ENCODE measurements at regions not wholly inside any gene's neighbourhood (a gene's known extent, or its start where the extent isn't known, plus 50 kb on each side); places are given as distances from the start of the nearest gene placed in this dataset.

DNA sequence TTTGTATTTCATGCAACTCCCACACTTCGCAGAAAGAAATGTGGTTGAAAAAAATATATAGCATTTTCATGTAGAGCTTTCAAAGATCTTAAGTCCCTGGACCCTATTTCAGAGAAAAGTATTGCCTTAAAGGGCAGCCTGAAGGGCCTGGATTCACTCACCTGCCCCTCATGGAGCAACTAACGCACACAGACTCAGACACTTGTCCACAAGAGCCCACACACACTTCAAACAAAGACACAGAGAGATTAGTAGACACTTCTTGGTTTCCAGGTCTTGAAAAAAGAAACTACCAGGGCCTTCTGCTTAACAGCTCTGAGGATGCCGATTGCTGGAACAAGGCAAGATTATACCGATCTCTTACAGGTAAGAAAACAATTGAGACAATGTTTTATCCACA is 122.2 kb downstream of the ZBTB18 start:
- TF ChIP-seq, protein P1, sequence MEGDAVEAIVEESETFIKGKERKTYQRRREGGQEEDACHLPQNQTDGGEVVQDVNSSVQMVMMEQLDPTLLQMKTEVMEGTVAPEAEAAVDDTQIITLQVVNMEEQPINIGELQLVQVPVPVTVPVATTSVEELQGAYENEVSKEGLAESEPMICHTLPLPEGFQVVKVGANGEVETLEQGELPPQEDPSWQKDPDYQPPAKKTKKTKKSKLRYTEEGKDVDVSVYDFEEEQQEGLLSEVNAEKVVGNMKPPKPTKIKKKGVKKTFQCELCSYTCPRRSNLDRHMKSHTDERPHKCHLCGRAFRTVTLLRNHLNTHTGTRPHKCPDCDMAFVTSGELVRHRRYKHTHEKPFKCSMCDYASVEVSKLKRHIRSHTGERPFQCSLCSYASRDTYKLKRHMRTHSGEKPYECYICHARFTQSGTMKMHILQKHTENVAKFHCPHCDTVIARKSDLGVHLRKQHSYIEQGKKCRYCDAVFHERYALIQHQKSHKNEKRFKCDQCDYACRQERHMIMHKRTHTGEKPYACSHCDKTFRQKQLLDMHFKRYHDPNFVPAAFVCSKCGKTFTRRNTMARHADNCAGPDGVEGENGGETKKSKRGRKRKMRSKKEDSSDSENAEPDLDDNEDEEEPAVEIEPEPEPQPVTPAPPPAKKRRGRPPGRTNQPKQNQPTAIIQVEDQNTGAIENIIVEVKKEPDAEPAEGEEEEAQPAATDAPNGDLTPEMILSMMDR (IDR thresholded peaks at IDR 0.05; ENCODE audit: low read depth, low read length, missing control alignments), result no peak
- no peak overlapping the region for H3K4me3 ChIP-seq (replicated peaks; ENCODE audit: low read depth, low read length)
- no peak for DNase-seq (ENCODE audit: extremely low read depth, low read depth)

DNA sequence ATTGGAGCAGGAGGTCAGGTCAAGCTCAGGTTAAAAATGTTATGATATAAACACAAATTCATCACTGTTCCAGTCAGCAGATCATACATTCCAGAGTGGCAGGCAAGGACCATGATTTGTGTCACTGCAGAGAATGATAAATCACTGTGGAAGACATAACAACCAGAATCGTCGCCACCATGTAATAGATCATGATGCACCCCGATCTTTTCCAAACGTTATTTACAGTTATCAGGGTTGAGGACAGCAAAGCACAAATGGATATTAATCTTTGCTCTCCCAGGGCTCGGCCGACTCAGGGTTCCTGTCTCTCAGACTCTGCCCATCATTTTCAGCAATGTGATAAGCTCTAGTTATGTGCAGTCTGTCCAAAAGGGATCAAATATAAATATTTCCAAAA is 122.7 kb downstream of the ZBTB18 start:
- no peak for DNase-seq (ENCODE audit: extremely low read depth, low read depth)
- no peak overlapping the region for H3K4me3 ChIP-seq (replicated peaks; ENCODE audit: low read depth, low read length)
- TF ChIP-seq, protein P1 (IDR thresholded peaks at IDR 0.05; ENCODE audit: low read depth, low read length, missing control alignments), result no peak

DNA sequence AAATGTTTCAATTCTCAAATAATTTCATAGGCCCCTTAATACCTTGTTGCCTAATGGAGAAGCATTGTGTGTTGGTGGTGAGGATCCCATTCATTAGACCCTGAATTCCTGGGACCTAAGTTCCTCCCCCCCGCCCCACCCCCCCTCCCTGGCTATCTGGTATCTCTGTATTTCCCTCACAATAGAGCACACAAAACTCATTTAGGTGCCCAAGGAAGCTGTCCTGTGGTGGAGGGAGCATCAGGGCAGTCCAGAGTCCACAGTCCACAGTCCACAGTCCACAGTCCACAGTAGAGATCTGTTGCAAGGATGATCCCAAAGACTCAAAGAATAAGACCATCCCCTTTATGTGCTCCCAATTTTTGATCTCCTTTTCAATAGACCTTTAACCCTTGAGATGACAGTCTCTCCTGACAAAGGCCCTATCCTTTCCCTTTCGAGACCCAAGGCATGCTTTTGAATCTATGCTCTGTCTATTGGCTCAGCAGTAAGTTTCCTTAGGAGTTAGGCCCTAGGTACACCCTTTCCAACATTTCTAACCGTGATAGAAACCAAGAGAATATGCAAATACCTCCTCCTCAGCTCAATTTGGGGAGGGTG is 123.9 kb downstream of the ZBTB18 start:
- no peak overlapping the region for H3K4me3 ChIP-seq (replicated peaks; ENCODE audit: low read depth, low read length)
- TF ChIP-seq, protein P1 (IDR thresholded peaks at IDR 0.05; ENCODE audit: low read depth, low read length, missing control alignments), result no peak
- DNase-seq (ENCODE audit: extremely low read depth, low read depth), result no peak

DNA sequence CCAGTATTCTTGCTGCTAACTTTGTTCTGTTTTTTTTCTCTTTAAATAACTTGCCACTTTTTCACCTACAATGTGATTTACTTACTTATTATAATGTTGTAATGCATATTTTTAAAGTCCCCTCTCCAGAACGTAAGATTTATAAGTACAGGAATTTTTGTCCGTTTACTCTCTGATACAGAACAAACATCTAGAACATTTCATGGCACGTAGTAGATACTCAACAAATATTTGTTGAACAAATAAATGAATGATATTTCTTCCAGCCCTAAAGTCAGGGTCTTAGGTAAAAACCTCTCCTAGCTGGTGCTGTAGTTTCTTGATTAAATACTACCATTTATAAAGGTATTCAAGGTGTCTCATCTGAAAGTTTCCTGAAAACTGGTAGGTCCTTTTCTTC is 125.1 kb downstream of the ZBTB18 start:
- DNase-seq (ENCODE audit: extremely low read depth, low read depth), result no peak
- H3K4me3 ChIP-seq (replicated peaks; ENCODE audit: low read depth, low read length), result no peak overlapping the region
- TF ChIP-seq, protein P1 (IDR thresholded peaks at IDR 0.05; ENCODE audit: low read depth, low read length, missing control alignments), result no peak

DNA sequence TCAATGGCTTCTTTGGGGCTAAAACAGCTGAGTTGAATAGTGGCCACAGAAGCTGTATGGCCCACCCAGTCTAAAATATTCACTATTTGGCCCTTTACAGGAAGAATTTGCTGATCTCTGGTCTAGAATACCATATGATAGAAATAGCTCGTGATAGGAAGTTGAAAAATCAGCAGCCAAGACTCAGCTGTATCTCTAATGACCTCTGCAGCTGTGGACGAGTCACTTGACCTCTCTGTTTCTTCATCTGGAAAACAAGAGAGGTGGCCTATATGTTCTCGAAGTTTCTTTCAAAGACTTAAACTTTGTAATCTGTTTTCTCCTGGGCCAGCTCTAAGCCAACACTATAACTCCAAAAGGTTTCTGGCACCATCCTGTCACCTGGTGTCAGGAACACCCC is 129.2 kb downstream of the ZBTB18 start:
- TF ChIP-seq, protein P1 (IDR thresholded peaks at IDR 0.05; ENCODE audit: low read depth, low read length, missing control alignments), result no peak

DNA sequence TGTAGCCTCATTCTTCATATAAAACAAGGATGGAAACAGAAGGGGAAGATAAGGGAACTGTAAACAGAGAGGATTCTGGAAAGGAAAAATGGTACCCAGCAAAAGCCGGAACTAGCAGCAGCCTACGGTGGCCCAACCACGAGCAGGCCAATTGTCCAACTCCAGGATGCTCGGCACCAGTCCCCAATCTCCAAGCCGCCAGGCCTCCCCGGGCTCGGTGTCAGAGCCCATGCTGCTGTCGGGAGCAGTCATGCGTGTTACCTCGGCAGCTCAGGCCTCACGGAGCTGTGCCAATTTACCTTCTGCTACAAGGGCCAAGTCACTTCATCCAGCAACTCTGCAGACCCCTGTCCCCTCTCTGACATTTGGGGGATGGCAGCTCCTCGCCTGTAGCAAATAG is 130.8 kb downstream of the ZBTB18 start:
- no peak overlapping the region for H3K4me3 ChIP-seq (replicated peaks; ENCODE audit: low read depth, low read length)
- no peak for DNase-seq (ENCODE audit: extremely low read depth, low read depth)
- TF ChIP-seq, protein P1 (IDR thresholded peaks at IDR 0.05; ENCODE audit: low read depth, low read length, missing control alignments), result no peak

More for the DNA sequence above, 129.2 kb downstream of the ZBTB18 start:
- no peak overlapping the region for H3K4me3 ChIP-seq (replicated peaks; ENCODE audit: low read depth, low read length)
- DNase-seq (ENCODE audit: extremely low read depth, low read depth), result no peak

DNA sequence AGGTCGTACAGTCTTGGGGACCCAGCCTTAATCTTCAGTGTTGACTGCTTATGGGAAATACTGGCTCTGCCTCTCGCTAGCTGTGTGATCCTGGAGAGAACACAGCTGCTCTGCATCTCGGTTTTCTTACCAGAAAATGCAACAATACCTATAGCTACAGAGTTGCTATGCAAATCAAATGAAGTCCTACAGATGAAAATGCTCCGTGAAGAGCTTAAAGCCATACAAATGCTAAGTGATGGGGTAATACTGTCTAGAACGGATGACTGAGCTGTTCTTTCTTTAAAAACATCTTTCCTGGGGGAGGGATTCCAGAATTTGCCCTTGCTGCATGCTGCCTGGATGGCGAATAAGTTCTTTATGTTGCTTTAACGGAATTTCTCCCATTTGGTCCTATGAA is 132.0 kb downstream of the ZBTB18 start:
- TF ChIP-seq, protein P1 (IDR thresholded peaks at IDR 0.05; ENCODE audit: low read depth, low read length, missing control alignments), result no peak
- no peak overlapping the region for H3K4me3 ChIP-seq (replicated peaks; ENCODE audit: low read depth, low read length)
- DNase-seq (ENCODE audit: extremely low read depth, low read depth), result no peak
